ENCODE measurements at regions not wholly inside any gene's neighbourhood (a gene's known extent, or its start where the extent isn't known, plus 50 kb on each side); places are given as distances from the start of the nearest gene placed in this dataset.

- ChIA-PET CTCF (interaction anchor here (0.6 kb wide), 1 partner anchor 62 kb away, joined by 3 read pairs; no protein-coding TSS in a partner anchor), POLR2A (no interaction called here)
- no peaks in the 10 kb centered on the region for H3K9me3 ChIP-seq (ENCODE audit: control insufficient read depth, insufficient read depth, low read depth, low read length)
- no peaks in the 10 kb centered on the region for H3K4me1 ChIP-seq (ENCODE audit: control insufficient read depth, insufficient read depth, low read length)
- H3K36me3 ChIP-seq (ENCODE audit: control insufficient read depth in 2 of 2, insufficient read depth in 1 of 2, low read length in 2 of 2) = no peaks in the 10 kb centered on the region
- H3K4me3 ChIP-seq (ENCODE audit: low read depth, low read length) = no peak overlapping the region
- no peak for TF ChIP-seq TRIM28 (IDR thresholded peaks at IDR 0.05; ENCODE audit: borderline replicate concordance, low read length)
- TF ChIP-seq ZNF843 (tag by site-specific recombination; IDR thresholded peaks at IDR 0.05) = no peak
- no peak for TF ChIP-seq ZNF18 (tag by site-specific recombination; IDR thresholded peaks at IDR 0.05)
- TF ChIP-seq ZBTB21 (tag by site-specific recombination; IDR thresholded peaks at IDR 0.05) = no peak
- TF ChIP-seq ZNF146 (tag by site-specific recombination; IDR thresholded peaks at IDR 0.05) = no peak
- no peak for TF ChIP-seq ZNF341 (tag by site-specific recombination; IDR thresholded peaks at IDR 0.05; ENCODE audit: low read depth)
- TF ChIP-seq ZBTB6 (tag by site-specific recombination; IDR thresholded peaks at IDR 0.05) = no peak
- TF ChIP-seq ZNF202 (tag by site-specific recombination; IDR thresholded peaks at IDR 0.05; ENCODE audit: borderline replicate concordance) = no peak
- no peak for TF ChIP-seq HIC1 (tag by site-specific recombination; IDR thresholded peaks at IDR 0.05)
- no peak overlapping the region for H3K27ac ChIP-seq (ENCODE audit: extremely low read depth, low read depth, low read length)
These were observed 819.1 kb downstream of the TRIML1 start for GRCh38 chr4:188958346-188958745.

- TF ChIP-seq ZSCAN30 (tag by site-specific recombination; IDR thresholded peaks at IDR 0.05) (no peak), ZNF792 (tag by site-specific recombination; IDR thresholded peaks at IDR 0.05) (no peak), KLF17 (tag by site-specific recombination; IDR thresholded peaks at IDR 0.05) (no peak), PRDM4 (tag by site-specific recombination; IDR thresholded peaks at IDR 0.05) (no peak), SETDB1 (IDR thresholded peaks at IDR 0.05; ENCODE audit: insufficient read length, low read length) (no peak), ZNF488 (tag by site-specific recombination; IDR thresholded peaks at IDR 0.05) (no peak), ZNF274 (IDR thresholded peaks at IDR 0.05; ENCODE audit: low read length) (no peak), ZNF274 (tag by site-specific recombination; IDR thresholded peaks at IDR 0.05; ENCODE audit: borderline replicate concordance) (no peak), ZNF623 (tag by site-specific recombination; IDR thresholded peaks at IDR 0.05) (no peak), REPIN1 (tag by site-specific recombination; IDR thresholded peaks at IDR 0.05; ENCODE audit: low read depth) (no peak)
- ChIA-PET POLR2A (no interaction called here), CTCF (no interaction called here)
- H3K27ac ChIP-seq (ENCODE audit: extremely low read depth, low read depth, low read length) = no peak overlapping the region
- no peaks in the 10 kb centered on the region for H3K36me3 ChIP-seq (ENCODE audit: control insufficient read depth in 2 of 2, insufficient read depth in 1 of 2, low read length in 2 of 2)
- no peaks in the 10 kb centered on the region for H3K9me3 ChIP-seq (ENCODE audit: control insufficient read depth, insufficient read depth, low read depth, low read length)
- H3K4me1 ChIP-seq (ENCODE audit: control insufficient read depth, insufficient read depth, low read length) = no peaks in the 10 kb centered on the region
- H3K4me3 ChIP-seq (ENCODE audit: low read depth, low read length) = no peak overlapping the region
These were observed 820.2 kb downstream of the TRIML1 start for GRCh38 chr4:188959424-188959823.
